ENCODE measurements at regions not wholly inside any gene's neighbourhood (a gene's known extent, or its start where the extent isn't known, plus 50 kb on each side); places are given as distances from the start of the nearest gene placed in this dataset.

- no peak for TF ChIP-seq CTCF (conservative IDR thresholded peaks at IDR 0.05 in 1 of 2, IDR thresholded peaks at IDR 0.05 in 1 of 2; ENCODE audit: extremely low read depth in 1 of 2, insufficient read depth in 1 of 2, low read depth in 1 of 2, low read length in 2 of 2)
- no peak for TF ChIP-seq EZH2 (IDR thresholded peaks at IDR 0.05; ENCODE audit: borderline replicate concordance, low read length)
These were observed 79.1 kb upstream of the MAFB start for GRCh38 chr20:40768105-40768504.

Measured in mammary epithelial cell (primary cell).